ENCODE measurements at regions not wholly inside any gene's neighbourhood (a gene's known extent, or its start where the extent isn't known, plus 50 kb on each side); places are given as distances from the start of the nearest gene placed in this dataset.

DNA sequence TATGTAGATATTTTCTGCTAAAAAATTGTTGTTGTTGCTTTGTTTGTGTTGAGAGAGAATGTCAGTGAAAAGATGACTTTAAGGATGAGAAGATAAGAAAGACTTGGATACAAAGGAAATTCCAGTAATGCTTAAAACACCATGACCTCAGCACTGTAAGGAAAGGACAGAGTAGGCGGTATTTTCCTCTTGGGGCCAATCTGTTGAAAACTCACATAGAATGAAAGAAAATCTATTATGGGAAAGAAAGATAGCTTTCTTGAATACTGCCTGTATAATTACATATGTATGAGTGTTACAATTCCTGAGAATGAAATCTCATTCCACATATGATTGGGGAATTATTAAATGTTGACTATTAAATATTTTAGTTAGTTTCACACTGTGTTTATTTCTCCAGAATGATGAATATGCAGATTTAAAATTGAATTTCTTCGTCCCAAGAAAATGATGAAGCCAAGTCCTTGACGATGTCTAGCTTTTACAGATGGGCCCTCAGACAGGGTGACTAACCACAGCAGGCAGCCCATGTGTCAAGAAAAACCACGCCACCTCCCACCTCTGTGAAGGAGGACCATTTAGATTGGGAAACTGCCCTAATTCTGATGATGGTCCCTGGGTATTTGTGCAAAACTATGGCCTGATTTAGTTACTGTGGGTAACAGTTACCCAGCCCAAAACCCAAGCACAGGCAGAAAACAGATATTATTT lies 49.7 kb upstream of the LMO4 start:
- dilution Hi-C loops (cut with HindIII; ENCODE audit: low sequenced_read_pairs, unreplicated experiment) (no loop called here), in situ Hi-C loops (cut with MboI; ENCODE audit: low sequenced_read_pairs) (loop anchor here (25.0 kb wide), 1 partner anchor 1283 kb away; no protein-coding TSS in a partner anchor), intact Hi-C loops (cut with micrococcal nuclease) (no loop called here)
- Histone ChIP-seq H3K4me1 (ENCODE audit: control insufficient read depth, insufficient read depth, low read length) (peaks cover 5% of the 10 kb centered on the region), H3K27me3 (ENCODE audit: control insufficient read depth, insufficient read depth, low read length) (no peaks in the 10 kb centered on the region; the same call in 1 of the 2 replicates), H3K79me1 (ENCODE audit: low read depth in 1 of 2, low read length in 2 of 2) (no peaks in the 10 kb centered on the region), H2AK5ac (ENCODE audit: low read depth, low read length) (no peak overlapping the region), H3K18ac (ENCODE audit: low read depth, low read length) (no peak overlapping the region), H3K9me3 (ENCODE audit: control insufficient read depth, insufficient read depth, low read length) (no peaks in the 10 kb centered on the region), H3K4ac (ENCODE audit: low read depth, low read length) (no peak overlapping the region), H3K23ac (ENCODE audit: low read depth, low read length) (no peak overlapping the region), H2AK9ac (replicated peaks; ENCODE audit: low read depth, low read length, poor library complexity) (no peak overlapping the region), H4K5ac (ENCODE audit: low read depth, low read length) (no peak overlapping the region), H3K14ac (replicated peaks; ENCODE audit: low read depth, low read length) (no peak overlapping the region), H2BK5ac (ENCODE audit: low read depth, low read length, poor library complexity, severe bottlenecking) (no peak overlapping the region), H2AFZ (replicated peaks; ENCODE audit: low read length, poor library complexity) (no peak overlapping the region), H3K4me2 (ENCODE audit: low read depth, low read length) (no peak overlapping the region), H3K27ac (ENCODE audit: insufficient read depth, low read length) (no peak overlapping the region), H2BK120ac (ENCODE audit: low read depth, low read length) (no peak overlapping the region), H4K20me1 (ENCODE audit: insufficient read depth, low read length) (no peaks in the 10 kb centered on the region), H4K8ac (ENCODE audit: low read depth in 2 of 2, low read length in 2 of 2) (no peak overlapping the region), H3K56ac (ENCODE audit: extremely low read depth, insufficient read depth, low read length) (no peak overlapping the region), H4K91ac (ENCODE audit: insufficient read depth, low read depth, low read length) (no peak overlapping the region), H2BK15ac (ENCODE audit: low read depth, low read length) (no peak overlapping the region), H2BK20ac (ENCODE audit: low read depth, low read length) (no peak overlapping the region), H3K9me1 (ENCODE audit: insufficient read depth, low read length) (no peaks in the 10 kb centered on the region; the same call in 1 of the 2 replicates), H3K36me3 (ENCODE audit: control insufficient read depth, insufficient read depth, low read length) (no peaks in the 10 kb centered on the region), H3K4me3 (ENCODE audit: insufficient read depth, low read depth, low read length) (no peak overlapping the region), H3K9ac (ENCODE audit: low read depth, low read length) (no peak overlapping the region)
- no TSS peak for BruUV-seq (replicated peaks)
- ATAC-seq (ENCODE audit: low read depth): peak; percentile 32
- DNase-seq: peak; percentile 16
- WGBS, 2 experiments (ENCODE audit: extremely low coverage in 2 of 2, insufficient read length in 1 of 2): no CpG with 5 or more reads among the region's 4 CpGs
- no peak for TF ChIP-seq NFE2L2 (IDR thresholded peaks at IDR 0.05; ENCODE audit: low read depth, low read length)
- no peak for TF ChIP-seq SMC3 (IDR thresholded peaks at IDR 0.05; ENCODE audit: low read depth, low read length)
- no peak for TF ChIP-seq RFX5 (IDR thresholded peaks at IDR 0.05; ENCODE audit: low read depth, low read length)
- TF ChIP-seq RAD21 (IDR thresholded peaks at IDR 0.05; ENCODE audit: low read length): no peak
- TF ChIP-seq MAFK (IDR thresholded peaks at IDR 0.05; ENCODE audit: low read depth, low read length): no peak
- no peak for TF ChIP-seq MAZ (IDR thresholded peaks at IDR 0.05; ENCODE audit: borderline replicate concordance, low read depth, low read length)
- TF ChIP-seq, protein P1, sequence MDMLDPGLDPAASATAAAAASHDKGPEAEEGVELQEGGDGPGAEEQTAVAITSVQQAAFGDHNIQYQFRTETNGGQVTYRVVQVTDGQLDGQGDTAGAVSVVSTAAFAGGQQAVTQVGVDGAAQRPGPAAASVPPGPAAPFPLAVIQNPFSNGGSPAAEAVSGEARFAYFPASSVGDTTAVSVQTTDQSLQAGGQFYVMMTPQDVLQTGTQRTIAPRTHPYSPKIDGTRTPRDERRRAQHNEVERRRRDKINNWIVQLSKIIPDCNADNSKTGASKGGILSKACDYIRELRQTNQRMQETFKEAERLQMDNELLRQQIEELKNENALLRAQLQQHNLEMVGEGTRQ (IDR thresholded peaks at IDR 0.05; ENCODE audit: low read depth, low read length): no peak
- TF ChIP-seq BHLHE40 (IDR thresholded peaks at IDR 0.05; ENCODE audit: low read depth, low read length): no peak
- no peak for TF ChIP-seq MXI1 (IDR thresholded peaks at IDR 0.05; ENCODE audit: borderline replicate concordance, low read depth, low read length)
- CTCF ChIA-PET: no interaction called here
- POLR2A ChIA-PET (ENCODE audit: unreplicated experiment): no interaction called here

Data from IMR-90 (cell line).